Left ventricle myocardium superior (tissue), 1 donor: ENCODE measurements at regions not wholly inside any gene's neighbourhood (a gene's known extent, or its start where the extent isn't known, plus 50 kb on each side); places are given as distances from the start of the nearest gene placed in this dataset.

ENCODE experiments used
- ATAC-seq: fragments of 200-7000 bp; cut with Tn5 transposase; one replicate; pipeline ENCODE4 v1.9.1; 2020; ENCODE audit warnings: mild to moderate bottlenecking, moderate library complexity
- DNase-seq: peaks from one replicate; pipeline ENCODE4 v3.0.0-alpha.2; 2020
- intact Hi-C: fragments of 100-400 bp; cut with micrococcal nuclease; formaldehyde crosslinking; loops from one replicate; pipeline ENCODE4 v1.11.0; 2022
- donor health status: DM: no; HTN: yes; CAD: no; lungs with severe emphysema.

- ATAC-seq (peak; percentile 71), DNase-seq (peak; percentile 29)
- intact Hi-C loops = no loop called here
These were observed 58.6 kb upstream of the TNR start for GRCh38 chr1:175801979-175802378.

GRCh38 chr1:175797576-175797975 is 54.2 kb upstream of the TNR start:
- no peak for ATAC-seq
- no peak for DNase-seq
- intact Hi-C loops = no loop called here

- no peak for DNase-seq
- no peak for ATAC-seq
- intact Hi-C loops = no loop called here
These were observed 51.2 kb upstream of the TNR start for GRCh38 chr1:175794586-175794985.

- intact Hi-C loops = no loop called here
- DNase-seq (no peak), ATAC-seq (peak; percentile 95)
These were observed 50.2 kb upstream of the TNR start for GRCh38 chr1:175793617-175794016.
